GM12878 (cell line): ENCODE measurements at regions not wholly inside any gene's neighbourhood (a gene's known extent, or its start where the extent isn't known, plus 50 kb on each side); places are given as distances from the start of the nearest gene placed in this dataset.

Experiments used
- ATAC-seq: fragments of 200-7000 bp; cut with Tn5 transposase; 3 replicates; pipeline ENCODE4 v1.9.1; 2020; ENCODE audit warnings: mild to moderate bottlenecking, moderate library complexity
- BruUV-seq: library from RNA; stranded (reverse); fragments of 400-500 nt; replicated peaks from 2 replicates; lab custom pipeline; 2021; lab: Mats Ljungman, UMichigan
- CTCF ChIA-PET: fragments of 300-600 bp; sonication (Branson Sonifier 250); formaldehyde crosslinking; extraction: SDS; loops from one replicate; lab custom pipeline; 2021; ENCODE audit warnings: inconsistent platforms; lab: Yijun Ruan, JAX
- POLR2A ChIA-PET: fragments of 350-600 bp; formaldehyde crosslinking; extraction: SDS; loops from one replicate; lab custom pipeline; 2021; ENCODE audit warnings: inconsistent platforms; lab: Charles Lee
- RAD21 ChIA-PET: fragments of 300-600 bp; sonication (Branson Sonifier 250); formaldehyde crosslinking; loops from one replicate; lab custom pipeline; 2023; ENCODE audit warnings: antibody characterized with exemption; ENCODE audit not compliant: unreplicated experiment; lab: Charles Lee
- SMC1A ChIA-PET: fragments of 300-600 bp; sonication (Branson Sonifier 250); formaldehyde crosslinking; loops from one replicate; lab custom pipeline; 2023; ENCODE audit not compliant: unreplicated experiment, uncharacterized antibody; lab: Charles Lee
- DNase-seq: peaks from one replicate; pipeline ENCODE4 v3.0.0-alpha.2; 2011; ENCODE audit warnings: low read depth, low spot score
- FAIRE-seq: peaks from 3 replicates; lab custom pipeline; 2011; peaks lifted over from hg19 to GRCh38; lab: Jason Lieb, UNC
- H2AFZ ChIP-seq: 2 replicates; pipeline ENCODE4 v1.6.0; 2011; ENCODE audit warnings: low read depth, low read length, control low read depth; ENCODE audit not compliant: control insufficient read depth
- H3K27ac ChIP-seq: 2 replicates; pipeline ENCODE4 v1.5.1; 2011; ENCODE audit warnings: control low read depth; ENCODE audit not compliant: control insufficient read depth, insufficient read depth
- H3K27me3 ChIP-seq, 2 experiments: replicated peaks in 1 of 2; 2 replicates each; pipeline versions ENCODE4 v1.6.0 to v1.6.1; 2011; ENCODE audit warnings: low read length in 1 of 2; ENCODE audit not compliant: control insufficient read depth in 2 of 2, insufficient read depth in 2 of 2
- H3K36me3 ChIP-seq, 2 experiments: 2 replicates each; pipeline ENCODE4 v1.5.1; 2011; ENCODE audit warnings: low read length in 1 of 2; ENCODE audit not compliant: control insufficient read depth in 2 of 2, insufficient read depth in 2 of 2
- H3K4me1 ChIP-seq: 2 replicates; pipeline ENCODE4 v1.6.1; 2011; ENCODE audit warnings: mild to moderate bottlenecking, low read length, moderate library complexity, mixed read lengths; ENCODE audit not compliant: control insufficient read depth, insufficient read depth
- H3K4me2 ChIP-seq: 2 replicates; pipeline ENCODE4 v1.6.0; 2011; ENCODE audit warnings: control low read depth; ENCODE audit not compliant: control insufficient read depth, insufficient read depth
- H3K4me3 ChIP-seq: fragments of 200-600 bp; sonication (generic); 2 replicates; pipeline ENCODE4 v1.5.1; 2016
- H3K79me2 ChIP-seq: 2 replicates; pipeline ENCODE4 v1.6.0; 2011; ENCODE audit warnings: low read length; ENCODE audit not compliant: control insufficient read depth, insufficient read depth
- H3K9ac ChIP-seq: 2 replicates; pipeline ENCODE4 v1.8.0; 2011; ENCODE audit warnings: low read length, control low read depth, mixed read lengths; ENCODE audit not compliant: control insufficient read depth, insufficient read depth
- H3K9me3 ChIP-seq: replicated peaks from 3 replicates; pipeline ENCODE4 v1.5.1; 2011; ENCODE audit warnings: mild to moderate bottlenecking, low read length; ENCODE audit not compliant: control insufficient read depth, insufficient read depth
- H4K20me1 ChIP-seq: 2 replicates; pipeline ENCODE4 v1.6.0; 2011; ENCODE audit not compliant: control insufficient read depth, insufficient read depth
- ATF2 ChIP-seq: IDR thresholded peaks from 2 replicates; pipeline ENCODE4 v1.6.1; 2012; ENCODE audit warnings: low read length, inconsistent platforms
- BMI1 ChIP-seq: fragments of 450-650 bp; IDR thresholded peaks from 2 replicates; pipeline ENCODE4 v1.6.1; 2016; ENCODE audit warnings: mild to moderate bottlenecking, moderate library complexity, borderline replicate concordance
- CBX3 ChIP-seq: fragments of 200-600 bp; sonication (generic); IDR thresholded peaks from 2 replicates; pipeline ENCODE4 v1.6.1; 2016; ENCODE audit warnings: low read depth, borderline replicate concordance
- CUX1 ChIP-seq: IDR thresholded peaks from 2 replicates; pipeline ENCODE4 v1.6.1; 2012; ENCODE audit warnings: improper control_type of control experiment, low read depth, low read length; ENCODE audit not compliant: insufficient replicate concordance
- IKZF2 ChIP-seq, 2 experiments: fragments of 450-650 bp; IDR thresholded peaks; 2 replicates each; pipeline ENCODE4 v1.6.1; 2017; ENCODE audit warnings: mild to moderate bottlenecking in 2 of 2, moderate library complexity in 2 of 2
- KDM1A ChIP-seq: fragments of 200-600 bp; sonication (generic); IDR thresholded peaks from 2 replicates; pipeline ENCODE4 v1.6.1; 2016; ENCODE audit warnings: borderline replicate concordance
- MEF2B ChIP-seq: fragments of 450-650 bp; IDR thresholded peaks from 2 replicates; pipeline ENCODE4 v1.6.1; 2018; ENCODE audit warnings: mild to moderate bottlenecking, moderate library complexity; ENCODE audit not compliant: partially characterized antibody, poor library complexity, severe bottlenecking
- NFYB ChIP-seq: IDR thresholded peaks from 2 replicates; pipeline ENCODE4 v1.6.1; 2011; ENCODE audit warnings: low read depth, mild to moderate bottlenecking, low read length, improper control_type of control experiment, moderate library complexity; ENCODE audit not compliant: insufficient read depth
- NR2C2 ChIP-seq: IDR thresholded peaks from 2 replicates; pipeline ENCODE4 v1.6.1; 2011; ENCODE audit warnings: borderline replicate concordance, low read depth; ENCODE audit not compliant: control insufficient read depth, insufficient read length
- SP1 ChIP-seq: IDR thresholded peaks from one replicate; pipeline ENCODE4 v1.6.1; 2011; ENCODE audit warnings: low read depth, low read length
- SREBF2 ChIP-seq: IDR thresholded peaks from 2 replicates; pipeline ENCODE4 v1.6.1; 2012; ENCODE audit warnings: mild to moderate bottlenecking, low read length
- SRF ChIP-seq, 2 experiments: IDR thresholded peaks; 2 replicates each; pipeline ENCODE4 v1.6.1; 2011; ENCODE audit warnings: low read depth in 2 of 2, low read length in 2 of 2, mild to moderate bottlenecking in 1 of 2, moderate library complexity in 1 of 2
- TCF3 ChIP-seq: IDR thresholded peaks from 2 replicates; pipeline ENCODE4 v1.6.1; 2012; ENCODE audit warnings: low read depth, mild to moderate bottlenecking, low read length, borderline replicate concordance; ENCODE audit not compliant: insufficient read depth
- YBX1 ChIP-seq: fragments of 450-650 bp; IDR thresholded peaks from 2 replicates; pipeline ENCODE4 v1.6.1; 2016; ENCODE audit warnings: antibody characterized with exemption
- ZBED1 ChIP-seq: IDR thresholded peaks from 2 replicates; pipeline ENCODE4 v1.6.1; 2016; ENCODE audit warnings: borderline replicate concordance
- WGBS: methylation state at CpG from one replicate; pipeline ENCODE4 v1.1.6; 2016; ENCODE audit warnings: low lambda C conversion rate; ENCODE audit not compliant: insufficient replicate concordance, insufficient coverage; ENCODE audit errors: missing lambda C conversion rate; 5-methylcytosine and 5-hydroxymethylcytosine counted together
- in situ Hi-C: fragments of 300-500 bp; cut with MboI; formaldehyde crosslinking; loops from 9 replicates; pipeline ENCODE4 v1.14.3; 2018; ENCODE audit warnings: mixed read lengths
- intact Hi-C: fragments of 100-400 bp; cut with micrococcal nuclease; formaldehyde crosslinking; loops from one replicate; pipeline ENCODE4 v1.14.2; 2022; ENCODE audit not compliant: unreplicated experiment

- BruUV-seq: no TSS peak
- ATAC-seq (no peak), DNase-seq (no peak), FAIRE-seq (no peak)
- intact Hi-C loops: no loop called here
- Histone ChIP-seq H3K4me3 (no peak overlapping the region), H3K27me3 (no peaks in the 10 kb centered on the region), H4K20me1 (no peaks in the 10 kb centered on the region), H3K4me1 (peaks cover 3% of the 10 kb centered on the region; the same call in 1 of the 2 replicates), H3K9ac (no peak overlapping the region), H3K36me3 (no peaks in the 10 kb centered on the region), H3K79me2 (no peaks in the 10 kb centered on the region), H2AFZ (no peak overlapping the region), H3K4me2 (no peak overlapping the region), H3K9me3 (no peaks in the 10 kb centered on the region), H3K27ac (no peak overlapping the region)
- in situ Hi-C loops: no loop called here
- ChIA-PET CTCF (no interaction called here), SMC1A (no interaction called here), POLR2A (no interaction called here), RAD21 (no interaction called here)
- 2% methylated on average over 2 of the region's 2 CpGs for WGBS
- no peak for TF ChIP-seq NR2C2
- TF ChIP-seq ZBED1: no peak
- no peak for TF ChIP-seq IKZF2 (IDR thresholded peaks at IDR 0.05)
- TF ChIP-seq CUX1: no peak
- TF ChIP-seq KDM1A: no peak
- no peak for TF ChIP-seq MEF2B
- TF ChIP-seq ATF2: no peak
- TF ChIP-seq SRF (IDR thresholded peaks at IDR 0.05; ENCODE audit: low read depth in 2 of 2, low read length in 2 of 2): no peak
- TF ChIP-seq BMI1: no peak
- TF ChIP-seq SREBF2: no peak
- no peak for TF ChIP-seq CBX3
- TF ChIP-seq YBX1: no peak
- TF ChIP-seq TCF3: no peak
- TF ChIP-seq NFYB: no peak
- no peak for TF ChIP-seq SP1
These were observed 897.3 kb downstream of the TUSC7 start for GRCh38 chr3:117606866-117607265.
